Panc1 (cell line): ENCODE measurements at regions not wholly inside any gene's neighbourhood (a gene's known extent, or its start where the extent isn't known, plus 50 kb on each side); places are given as distances from the start of the nearest gene placed in this dataset.

Experiments used
- SIN3A ChIP-seq: IDR thresholded peaks from 2 replicates; pipeline ENCODE4 v1.6.1; 2012; ENCODE audit warnings: low read depth, mild to moderate bottlenecking, low read length, moderate library complexity, borderline replicate concordance; ENCODE audit not compliant: insufficient read depth
- TF ChIP-seq, protein P1 (sequence below): fragments of 450-650 bp; IDR thresholded peaks from 2 replicates; pipeline ENCODE4 v1.5.1; 2017; ENCODE audit warnings: mild to moderate bottlenecking
- TF ChIP-seq, protein P2 (sequence below), 2 experiments: IDR thresholded peaks; 2 replicates each; pipeline ENCODE4 v1.6.1; 2011 to 2012; ENCODE audit warnings: low read depth in 2 of 2, control low read depth in 1 of 2, low read length in 1 of 2, mild to moderate bottlenecking in 1 of 2, moderate library complexity in 1 of 2; ENCODE audit not compliant: insufficient read depth in 1 of 2

DNA sequence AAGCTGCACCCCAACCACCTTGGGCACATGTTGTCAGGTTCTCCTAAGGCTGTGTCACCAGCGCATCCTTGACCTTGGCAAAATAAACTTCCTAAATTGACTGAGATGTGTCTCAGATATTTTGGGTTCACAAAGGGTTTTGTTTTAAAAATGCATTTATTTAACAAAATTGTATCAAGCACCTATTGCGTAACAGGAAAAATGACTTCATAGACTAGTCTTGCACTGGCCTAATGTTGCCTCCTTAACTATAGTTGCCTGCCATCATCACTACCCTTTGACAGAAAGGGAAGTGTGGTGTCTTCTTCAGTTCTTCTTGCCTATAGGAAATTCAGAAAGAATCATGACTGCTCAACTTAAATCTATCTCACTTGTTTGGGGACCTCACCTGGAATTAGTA, 374.2 kb downstream of the SH2D1A start:
- TF ChIP-seq, protein P1, sequence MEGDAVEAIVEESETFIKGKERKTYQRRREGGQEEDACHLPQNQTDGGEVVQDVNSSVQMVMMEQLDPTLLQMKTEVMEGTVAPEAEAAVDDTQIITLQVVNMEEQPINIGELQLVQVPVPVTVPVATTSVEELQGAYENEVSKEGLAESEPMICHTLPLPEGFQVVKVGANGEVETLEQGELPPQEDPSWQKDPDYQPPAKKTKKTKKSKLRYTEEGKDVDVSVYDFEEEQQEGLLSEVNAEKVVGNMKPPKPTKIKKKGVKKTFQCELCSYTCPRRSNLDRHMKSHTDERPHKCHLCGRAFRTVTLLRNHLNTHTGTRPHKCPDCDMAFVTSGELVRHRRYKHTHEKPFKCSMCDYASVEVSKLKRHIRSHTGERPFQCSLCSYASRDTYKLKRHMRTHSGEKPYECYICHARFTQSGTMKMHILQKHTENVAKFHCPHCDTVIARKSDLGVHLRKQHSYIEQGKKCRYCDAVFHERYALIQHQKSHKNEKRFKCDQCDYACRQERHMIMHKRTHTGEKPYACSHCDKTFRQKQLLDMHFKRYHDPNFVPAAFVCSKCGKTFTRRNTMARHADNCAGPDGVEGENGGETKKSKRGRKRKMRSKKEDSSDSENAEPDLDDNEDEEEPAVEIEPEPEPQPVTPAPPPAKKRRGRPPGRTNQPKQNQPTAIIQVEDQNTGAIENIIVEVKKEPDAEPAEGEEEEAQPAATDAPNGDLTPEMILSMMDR, result no peak
- TF ChIP-seq, protein P2, sequence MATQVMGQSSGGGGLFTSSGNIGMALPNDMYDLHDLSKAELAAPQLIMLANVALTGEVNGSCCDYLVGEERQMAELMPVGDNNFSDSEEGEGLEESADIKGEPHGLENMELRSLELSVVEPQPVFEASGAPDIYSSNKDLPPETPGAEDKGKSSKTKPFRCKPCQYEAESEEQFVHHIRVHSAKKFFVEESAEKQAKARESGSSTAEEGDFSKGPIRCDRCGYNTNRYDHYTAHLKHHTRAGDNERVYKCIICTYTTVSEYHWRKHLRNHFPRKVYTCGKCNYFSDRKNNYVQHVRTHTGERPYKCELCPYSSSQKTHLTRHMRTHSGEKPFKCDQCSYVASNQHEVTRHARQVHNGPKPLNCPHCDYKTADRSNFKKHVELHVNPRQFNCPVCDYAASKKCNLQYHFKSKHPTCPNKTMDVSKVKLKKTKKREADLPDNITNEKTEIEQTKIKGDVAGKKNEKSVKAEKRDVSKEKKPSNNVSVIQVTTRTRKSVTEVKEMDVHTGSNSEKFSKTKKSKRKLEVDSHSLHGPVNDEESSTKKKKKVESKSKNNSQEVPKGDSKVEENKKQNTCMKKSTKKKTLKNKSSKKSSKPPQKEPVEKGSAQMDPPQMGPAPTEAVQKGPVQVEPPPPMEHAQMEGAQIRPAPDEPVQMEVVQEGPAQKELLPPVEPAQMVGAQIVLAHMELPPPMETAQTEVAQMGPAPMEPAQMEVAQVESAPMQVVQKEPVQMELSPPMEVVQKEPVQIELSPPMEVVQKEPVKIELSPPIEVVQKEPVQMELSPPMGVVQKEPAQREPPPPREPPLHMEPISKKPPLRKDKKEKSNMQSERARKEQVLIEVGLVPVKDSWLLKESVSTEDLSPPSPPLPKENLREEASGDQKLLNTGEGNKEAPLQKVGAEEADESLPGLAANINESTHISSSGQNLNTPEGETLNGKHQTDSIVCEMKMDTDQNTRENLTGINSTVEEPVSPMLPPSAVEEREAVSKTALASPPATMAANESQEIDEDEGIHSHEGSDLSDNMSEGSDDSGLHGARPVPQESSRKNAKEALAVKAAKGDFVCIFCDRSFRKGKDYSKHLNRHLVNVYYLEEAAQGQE (IDR thresholded peaks at IDR 0.05; ENCODE audit: insufficient read depth in 1 of 2, low read depth in 2 of 2, low read length in 1 of 2), result no peak
- TF ChIP-seq SIN3A, result no peak
